ENCODE measurements at regions not wholly inside any gene's neighbourhood (a gene's known extent, or its start where the extent isn't known, plus 50 kb on each side); places are given as distances from the start of the nearest gene placed in this dataset.

- TF ChIP-seq CTCF (IDR thresholded peaks at IDR 0.05): no peak
- no peak for TF ChIP-seq REST (IDR thresholded peaks at IDR 0.05; ENCODE audit: insufficient read depth in 1 of 2, low read depth in 2 of 2, low read length in 1 of 2)
- TF ChIP-seq POLR2AphosphoS5 (IDR thresholded peaks at IDR 0.05; ENCODE audit: low read depth, low read length): no peak
Measured at GRCh38 chr7:86965727-86966120, 93.7 kb downstream of the ELAPOR2 start.

Measured in Panc1 (cell line).